H1 (cell line): ENCODE measurements at regions not wholly inside any gene's neighbourhood (a gene's known extent, or its start where the extent isn't known, plus 50 kb on each side); places are given as distances from the start of the nearest gene placed in this dataset.

Source experiments
- CHD2 ChIP-seq: IDR thresholded peaks from 2 replicates; pipeline ENCODE4 v1.6.1; 2012; ENCODE audit warnings: low read length, improper control_type of control experiment
- EZH2 ChIP-seq: fragments of 200-600 bp; sonication (generic); IDR thresholded peaks from 2 replicates; pipeline ENCODE4 v1.7.1; 2012; ENCODE audit warnings: low read depth, mild to moderate bottlenecking, moderate library complexity, low read length, inconsistent platforms; ENCODE audit not compliant: severe bottlenecking
- KDM1A ChIP-seq: fragments of 200-600, 300-600 bp; sonication (generic); IDR thresholded peaks from 2 replicates; pipeline ENCODE4 v1.7.1; 2016; ENCODE audit warnings: mild to moderate bottlenecking, low read length, borderline replicate concordance
- NRF1 ChIP-seq: IDR thresholded peaks from 2 replicates; pipeline ENCODE4 v1.6.1; 2011; ENCODE audit warnings: mild to moderate bottlenecking, low read depth, low read length, improper control_type of control experiment
- POLR2A ChIP-seq, 2 experiments: IDR thresholded peaks; 1 replicate in 1 of 2; 2 replicates in 1 of 2; pipeline ENCODE4 v1.6.1; 2011; ENCODE audit warnings: low read depth in 2 of 2, low read length in 2 of 2, mild to moderate bottlenecking in 2 of 2; ENCODE audit errors: control extremely low read depth in 1 of 2
- POLR2AphosphoS5 ChIP-seq: IDR thresholded peaks from 2 replicates; pipeline ENCODE4 v1.6.1; 2011; ENCODE audit warnings: low read depth, low read length
- TAF1 ChIP-seq: IDR thresholded peaks from 2 replicates; pipeline ENCODE4 v1.6.1; 2011; ENCODE audit warnings: mild to moderate bottlenecking, low read depth, low read length
- ZNF274 ChIP-seq: IDR thresholded peaks from 2 replicates; pipeline ENCODE4 v1.7.0; 2012; ENCODE audit warnings: low read length, borderline replicate concordance; ENCODE audit errors: extremely low read depth
- TF ChIP-seq, protein P1 (sequence below), 3 experiments: IDR thresholded peaks; 1 replicate in 2 of 3; 2 replicates in 1 of 3; pipeline versions ENCODE4 v1.5.1 to v1.6.1; 2011; ENCODE audit warnings: low read length in 3 of 3, mild to moderate bottlenecking in 3 of 3, inconsistent platforms in 2 of 3, low read depth in 1 of 3, moderate library complexity in 1 of 3; ENCODE audit not compliant: insufficient read depth in 1 of 3; ENCODE audit errors: control extremely low read depth in 1 of 3

GRCh38 chr11:116595305-116595880 is 177.4 kb downstream of the BUD13 start:
- TF ChIP-seq, protein P1, sequence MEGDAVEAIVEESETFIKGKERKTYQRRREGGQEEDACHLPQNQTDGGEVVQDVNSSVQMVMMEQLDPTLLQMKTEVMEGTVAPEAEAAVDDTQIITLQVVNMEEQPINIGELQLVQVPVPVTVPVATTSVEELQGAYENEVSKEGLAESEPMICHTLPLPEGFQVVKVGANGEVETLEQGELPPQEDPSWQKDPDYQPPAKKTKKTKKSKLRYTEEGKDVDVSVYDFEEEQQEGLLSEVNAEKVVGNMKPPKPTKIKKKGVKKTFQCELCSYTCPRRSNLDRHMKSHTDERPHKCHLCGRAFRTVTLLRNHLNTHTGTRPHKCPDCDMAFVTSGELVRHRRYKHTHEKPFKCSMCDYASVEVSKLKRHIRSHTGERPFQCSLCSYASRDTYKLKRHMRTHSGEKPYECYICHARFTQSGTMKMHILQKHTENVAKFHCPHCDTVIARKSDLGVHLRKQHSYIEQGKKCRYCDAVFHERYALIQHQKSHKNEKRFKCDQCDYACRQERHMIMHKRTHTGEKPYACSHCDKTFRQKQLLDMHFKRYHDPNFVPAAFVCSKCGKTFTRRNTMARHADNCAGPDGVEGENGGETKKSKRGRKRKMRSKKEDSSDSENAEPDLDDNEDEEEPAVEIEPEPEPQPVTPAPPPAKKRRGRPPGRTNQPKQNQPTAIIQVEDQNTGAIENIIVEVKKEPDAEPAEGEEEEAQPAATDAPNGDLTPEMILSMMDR (IDR thresholded peaks at IDR 0.05; ENCODE audit: control extremely low read depth in 1 of 3, insufficient read depth in 1 of 3, low read depth in 1 of 3, low read length in 3 of 3) = no peak
- TF ChIP-seq EZH2 (no peak), POLR2AphosphoS5 (no peak), TAF1 (no peak), CHD2 (no peak), POLR2A (IDR thresholded peaks at IDR 0.05; ENCODE audit: control extremely low read depth in 1 of 2, low read depth in 2 of 2, low read length in 2 of 2) (no peak), ZNF274 (no peak), KDM1A (no peak), NRF1 (no peak)
